NAMALWA (cell line): ENCODE measurements at regions not wholly inside any gene's neighbourhood (a gene's known extent, or its start where the extent isn't known, plus 50 kb on each side); places are given as distances from the start of the nearest gene placed in this dataset.

Experiments
- DNase-seq: peaks from one replicate; pipeline ENCODE4 v3.0.0-alpha.2; 2015; ENCODE audit warnings: low spot score

GRCh38 chr6:41451515-41452163 lies 94.5 kb upstream of the FOXP4 start:
- no peak for DNase-seq

GRCh38 chr6:41452763-41453162 lies 93.4 kb upstream of the FOXP4 start:
- no peak for DNase-seq

GRCh38 chr6:41453244-41453643 lies 92.9 kb upstream of the FOXP4 start:
- no peak for DNase-seq

GRCh38 chr6:41454189-41454789 lies 91.9 kb upstream of the FOXP4 start:
- DNase-seq: no peak

- no peak for DNase-seq
These were observed 90.8 kb upstream of the FOXP4 start for GRCh38 chr6:41455410-41455809.

- DNase-seq: no peak
These were observed 90.4 kb upstream of the FOXP4 start for GRCh38 chr6:41455818-41456217.

GRCh38 chr6:41457303-41457670 lies 88.9 kb upstream of the FOXP4 start:
- DNase-seq: no peak

GRCh38 chr6:41459738-41460137 lies 86.4 kb upstream of the FOXP4 start:
- no peak for DNase-seq

GRCh38 chr6:41460742-41461336 lies 85.3 kb upstream of the FOXP4 start:
- DNase-seq: no peak

- DNase-seq: no peak
These were observed 84.1 kb upstream of the FOXP4 start for GRCh38 chr6:41462033-41462432.

GRCh38 chr6:41463062-41463930 lies 82.9 kb upstream of the FOXP4 start:
- DNase-seq: peak; percentile 54

GRCh38 chr6:41464019-41464418 lies 82.2 kb upstream of the FOXP4 start:
- no peak for DNase-seq

GRCh38 chr6:41464481-41464880 lies 81.7 kb upstream of the FOXP4 start:
- DNase-seq: no peak

GRCh38 chr6:41466437-41466990 lies 79.7 kb upstream of the FOXP4 start:
- DNase-seq: no peak

GRCh38 chr6:41467061-41467460 lies 79.1 kb upstream of the FOXP4 start:
- no peak for DNase-seq

GRCh38 chr6:41467627-41468404 lies 78.4 kb upstream of the FOXP4 start:
- DNase-seq: no peak

- DNase-seq: no peak
These were observed 76.8 kb upstream of the FOXP4 start for GRCh38 chr6:41469156-41470028.

GRCh38 chr6:41470029-41470330 lies 76.2 kb upstream of the FOXP4 start:
- no peak for DNase-seq

- DNase-seq: no peak
These were observed 75.7 kb upstream of the FOXP4 start for GRCh38 chr6:41470331-41471063.
